ENCODE measurements at regions not wholly inside any gene's neighbourhood (a gene's known extent, or its start where the extent isn't known, plus 50 kb on each side); places are given as distances from the start of the nearest gene placed in this dataset.

GRCh38 chr1:234730770-234731568 lies 121.0 kb upstream of the IRF2BP2 start:
- POLR2A ChIA-PET = interaction anchor here (0.6 kb wide), 1 partner anchor 74 kb away, joined by 5 read pairs; no protein-coding TSS in a partner anchor
- CTCF ChIA-PET = interaction anchor here (0.7 kb wide), 1 partner anchor 17 kb away, joined by 3 read pairs; no protein-coding TSS in a partner anchor
- Histone ChIP-seq H3K4me3 (ENCODE audit: low read depth, low read length) (no peak overlapping the region), H3K36me3 (ENCODE audit: control insufficient read depth, insufficient read depth, low read length) (no peaks in the 10 kb centered on the region), H3K27me3 (ENCODE audit: control insufficient read depth, insufficient read depth, low read length) (no peaks in the 10 kb centered on the region)
- TF ChIP-seq, protein P1, sequence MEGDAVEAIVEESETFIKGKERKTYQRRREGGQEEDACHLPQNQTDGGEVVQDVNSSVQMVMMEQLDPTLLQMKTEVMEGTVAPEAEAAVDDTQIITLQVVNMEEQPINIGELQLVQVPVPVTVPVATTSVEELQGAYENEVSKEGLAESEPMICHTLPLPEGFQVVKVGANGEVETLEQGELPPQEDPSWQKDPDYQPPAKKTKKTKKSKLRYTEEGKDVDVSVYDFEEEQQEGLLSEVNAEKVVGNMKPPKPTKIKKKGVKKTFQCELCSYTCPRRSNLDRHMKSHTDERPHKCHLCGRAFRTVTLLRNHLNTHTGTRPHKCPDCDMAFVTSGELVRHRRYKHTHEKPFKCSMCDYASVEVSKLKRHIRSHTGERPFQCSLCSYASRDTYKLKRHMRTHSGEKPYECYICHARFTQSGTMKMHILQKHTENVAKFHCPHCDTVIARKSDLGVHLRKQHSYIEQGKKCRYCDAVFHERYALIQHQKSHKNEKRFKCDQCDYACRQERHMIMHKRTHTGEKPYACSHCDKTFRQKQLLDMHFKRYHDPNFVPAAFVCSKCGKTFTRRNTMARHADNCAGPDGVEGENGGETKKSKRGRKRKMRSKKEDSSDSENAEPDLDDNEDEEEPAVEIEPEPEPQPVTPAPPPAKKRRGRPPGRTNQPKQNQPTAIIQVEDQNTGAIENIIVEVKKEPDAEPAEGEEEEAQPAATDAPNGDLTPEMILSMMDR (IDR thresholded peaks at IDR 0.05; ENCODE audit: insufficient read depth, low read depth, low read length) = no peak
- DNase-seq (ENCODE audit: low read depth) = no peak

- CTCF ChIA-PET = no interaction called here
These were observed 120.4 kb upstream of the IRF2BP2 start for GRCh38 chr1:234730475-234730769.

GRCh38 chr1:234729561-234730474 lies 119.8 kb upstream of the IRF2BP2 start:
- H3K4me3 ChIP-seq (ENCODE audit: low read depth, low read length) = no peak overlapping the region
- H3K36me3 ChIP-seq (ENCODE audit: control insufficient read depth, insufficient read depth, low read length) = no peaks in the 10 kb centered on the region
- TF ChIP-seq, protein P1 (IDR thresholded peaks at IDR 0.05; ENCODE audit: insufficient read depth, low read depth, low read length) = no peak
- H3K27me3 ChIP-seq (ENCODE audit: control insufficient read depth, insufficient read depth, low read length) = no peaks in the 10 kb centered on the region
- no peak for DNase-seq (ENCODE audit: low read depth)
- POLR2A ChIA-PET = no interaction called here
- CTCF ChIA-PET = no interaction called here

More at GRCh38 chr1:234730475-234730769, 120.4 kb upstream of the IRF2BP2 start:
- no peak overlapping the region for H3K4me3 ChIP-seq (ENCODE audit: low read depth, low read length)
- no peaks in the 10 kb centered on the region for H3K27me3 ChIP-seq (ENCODE audit: control insufficient read depth, insufficient read depth, low read length)
- TF ChIP-seq, protein P1 (IDR thresholded peaks at IDR 0.05; ENCODE audit: insufficient read depth, low read depth, low read length) = no peak
- POLR2A ChIA-PET = no interaction called here
- no peaks in the 10 kb centered on the region for H3K36me3 ChIP-seq (ENCODE audit: control insufficient read depth, insufficient read depth, low read length)
- DNase-seq (ENCODE audit: low read depth) = no peak

GRCh38 chr1:234728740-234729139 lies 118.8 kb upstream of the IRF2BP2 start:
- DNase-seq (ENCODE audit: low read depth) = no peak
- CTCF ChIA-PET = interaction anchor here (0.8 kb wide), 1 partner anchor 355 kb away, joined by 3 read pairs; no protein-coding TSS in a partner anchor
- TF ChIP-seq, protein P1 (IDR thresholded peaks at IDR 0.05; ENCODE audit: insufficient read depth, low read depth, low read length) = no peak
- H3K27me3 ChIP-seq (ENCODE audit: control insufficient read depth, insufficient read depth, low read length) = no peaks in the 10 kb centered on the region
- H3K36me3 ChIP-seq (ENCODE audit: control insufficient read depth, insufficient read depth, low read length) = no peaks in the 10 kb centered on the region
- no peak overlapping the region for H3K4me3 ChIP-seq (ENCODE audit: low read depth, low read length)
- POLR2A ChIA-PET = no interaction called here

Data from BJ (cell line).